GM13976 (cell line): ENCODE measurements at regions not wholly inside any gene's neighbourhood (a gene's known extent, or its start where the extent isn't known, plus 50 kb on each side); places are given as distances from the start of the nearest gene placed in this dataset.

Experiments used
- DNase-seq: peaks from one replicate; pipeline ENCODE4 v3.0.0; 2012; ENCODE audit warnings: low spot score
- CTCF ChIP-seq: IDR thresholded peaks from 2 replicates; pipeline ENCODE4 v1.5.1; 2012; ENCODE audit warnings: borderline replicate concordance, mild to moderate bottlenecking; ENCODE audit not compliant: insufficient read depth; ENCODE audit errors: extremely low read depth, missing control alignments, control extremely low read depth
- in situ Hi-C: fragments of 300-500 bp; cut with MboI; formaldehyde crosslinking; loops from one replicate; pipeline ENCODE4 v1.12.0; 2022; ENCODE audit warnings: low sequenced_read_pairs, mixed read lengths, inconsistent platforms; ENCODE audit not compliant: unreplicated experiment

- DNase-seq, result no peak
- no peak for TF ChIP-seq CTCF
- in situ Hi-C loops, result no loop called here
These were observed 58.1 kb upstream of the SEC61G start for GRCh38 chr7:54817152-54817551.

- in situ Hi-C loops, result no loop called here
- TF ChIP-seq CTCF, result no peak
- no peak for DNase-seq
These were observed 64.8 kb upstream of the SEC61G start for GRCh38 chr7:54823776-54824175.

GRCh38 chr7:54824655-54825054 lies 65.6 kb upstream of the SEC61G start:
- in situ Hi-C loops, result no loop called here
- TF ChIP-seq CTCF, result no peak
- DNase-seq, result no peak

GRCh38 chr7:54825368-54825767 lies 66.4 kb upstream of the SEC61G start:
- DNase-seq, result no peak
- in situ Hi-C loops, result no loop called here
- no peak for TF ChIP-seq CTCF

DNA sequence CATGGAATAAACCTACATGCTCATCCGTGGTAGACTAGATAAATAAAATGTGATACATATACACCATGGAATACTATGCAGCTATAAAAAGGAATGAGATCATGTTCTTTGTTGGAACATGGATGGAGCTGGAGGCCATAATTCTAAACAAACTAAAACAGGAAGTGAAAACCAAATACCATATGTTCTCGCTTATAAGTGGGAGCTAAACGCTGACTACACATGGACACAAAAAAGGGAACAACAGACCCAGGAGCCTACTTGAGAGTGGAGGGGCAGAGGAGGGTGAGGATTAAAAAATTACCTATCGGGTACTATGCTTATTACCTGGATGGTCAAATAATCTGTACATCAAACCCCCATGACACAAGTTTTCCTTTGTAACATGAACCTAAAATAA lies 68.7 kb upstream of the SEC61G start:
- in situ Hi-C loops, result no loop called here
- no peak for DNase-seq

DNA sequence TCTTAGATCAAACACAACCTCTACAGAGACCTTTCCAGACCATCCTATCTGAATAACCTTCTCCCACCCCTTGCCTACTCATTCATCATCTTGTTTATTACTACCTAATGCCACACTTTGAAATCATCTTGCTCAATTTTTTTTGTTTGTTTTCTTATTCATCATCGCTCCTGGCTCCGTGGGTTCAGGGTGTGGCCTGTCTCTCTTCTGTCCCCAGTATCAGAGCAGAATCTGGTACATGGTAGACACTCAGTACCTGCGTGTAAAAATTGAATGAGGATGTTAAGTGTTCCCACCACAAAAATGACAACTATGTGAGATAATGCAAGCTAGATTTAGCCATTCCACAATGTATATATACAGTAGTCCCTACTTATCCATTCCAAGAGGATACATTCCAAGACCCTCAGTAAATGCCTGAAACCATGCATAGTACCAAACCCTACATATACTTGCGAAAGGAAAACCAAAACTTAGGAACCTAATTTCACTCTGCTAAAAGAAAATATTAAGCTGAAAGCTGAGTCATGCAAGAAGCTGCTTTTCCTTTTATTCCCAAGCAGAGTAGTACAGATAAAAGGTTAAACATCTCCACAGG lies 72.1 kb upstream of the SEC61G start:
- in situ Hi-C loops, result no loop called here
- no peak for DNase-seq
- no peak for TF ChIP-seq CTCF

More for the DNA sequence above, 68.7 kb upstream of the SEC61G start:
- TF ChIP-seq CTCF, result no peak
